AG09309 (cell line): ENCODE measurements at regions not wholly inside any gene's neighbourhood (a gene's known extent, or its start where the extent isn't known, plus 50 kb on each side); places are given as distances from the start of the nearest gene placed in this dataset.

ENCODE experiments used
- DNase-seq: peaks from one replicate; pipeline ENCODE4 v3.0.0-alpha.2; 2010; ENCODE audit warnings: low read depth
- H3K4me3 ChIP-seq: 2 replicates; pipeline ENCODE4 v1.5.1; 2011; ENCODE audit warnings: mild to moderate bottlenecking, low read depth, low read length, moderate library complexity; ENCODE audit not compliant: control insufficient read depth
- CTCF ChIP-seq: IDR thresholded peaks from 2 replicates; pipeline ENCODE4 v1.5.1; 2011; ENCODE audit warnings: mild to moderate bottlenecking, low read depth, low read length, inconsistent platforms; ENCODE audit not compliant: insufficient read depth, control insufficient read depth; ENCODE audit errors: missing control alignments

DNA sequence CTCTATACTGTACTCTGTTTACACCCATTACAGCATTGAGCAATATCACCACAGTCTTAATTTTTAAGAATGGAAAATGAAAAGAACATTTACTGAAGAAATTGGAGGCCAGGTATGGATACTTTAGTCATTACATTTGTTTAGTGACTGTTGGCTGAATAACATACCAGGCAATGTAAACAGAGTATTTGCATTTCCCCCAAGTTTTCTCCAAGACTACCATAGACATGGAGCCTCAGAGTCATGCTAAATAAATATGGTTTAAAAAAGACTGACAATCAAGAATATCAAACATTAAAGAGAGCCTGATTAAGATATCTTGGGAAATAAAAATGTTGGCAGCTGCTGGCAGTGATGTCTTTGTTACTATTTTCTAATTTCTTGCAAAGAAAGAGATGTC, 136.9 kb upstream of the ADAMTS5 start:
- no peak for TF ChIP-seq CTCF
- no peak overlapping the region for H3K4me3 ChIP-seq
- no peak for DNase-seq

- H3K4me3 ChIP-seq, result no peak overlapping the region
- DNase-seq, result no peak
- no peak for TF ChIP-seq CTCF
Observed at GRCh38 chr21:27101523-27101922, 134.6 kb upstream of the ADAMTS5 start.

- H3K4me3 ChIP-seq, result no peak overlapping the region
- DNase-seq, result peak; percentile 38
- no peak for TF ChIP-seq CTCF
Observed at GRCh38 chr21:27094184-27094948, 127.5 kb upstream of the ADAMTS5 start.

DNA sequence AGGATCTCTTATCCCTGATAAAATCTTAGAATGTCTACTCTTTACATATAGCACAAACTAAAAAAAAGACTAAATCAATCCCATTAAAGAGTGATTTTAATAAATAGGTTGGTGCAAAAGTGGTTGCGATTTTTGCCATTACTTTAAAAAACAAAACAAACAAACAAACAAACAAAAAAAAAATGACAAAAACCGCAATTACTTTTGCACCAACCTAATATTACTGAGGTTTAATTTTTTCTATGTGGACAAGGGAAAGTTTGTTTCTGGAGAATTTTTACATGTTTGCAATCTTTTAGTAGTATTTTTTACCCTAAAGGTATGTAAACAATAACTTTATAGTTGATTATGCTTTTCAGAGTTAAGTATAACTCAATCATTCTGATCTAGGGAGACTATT, 119.7 kb upstream of the ADAMTS5 start:
- no peak for DNase-seq
- no peak overlapping the region for H3K4me3 ChIP-seq
- no peak for TF ChIP-seq CTCF

- no peak for DNase-seq
- no peak for TF ChIP-seq CTCF
- H3K4me3 ChIP-seq, result no peak overlapping the region
Observed at GRCh38 chr21:27086186-27086585, 119.3 kb upstream of the ADAMTS5 start.

DNA sequence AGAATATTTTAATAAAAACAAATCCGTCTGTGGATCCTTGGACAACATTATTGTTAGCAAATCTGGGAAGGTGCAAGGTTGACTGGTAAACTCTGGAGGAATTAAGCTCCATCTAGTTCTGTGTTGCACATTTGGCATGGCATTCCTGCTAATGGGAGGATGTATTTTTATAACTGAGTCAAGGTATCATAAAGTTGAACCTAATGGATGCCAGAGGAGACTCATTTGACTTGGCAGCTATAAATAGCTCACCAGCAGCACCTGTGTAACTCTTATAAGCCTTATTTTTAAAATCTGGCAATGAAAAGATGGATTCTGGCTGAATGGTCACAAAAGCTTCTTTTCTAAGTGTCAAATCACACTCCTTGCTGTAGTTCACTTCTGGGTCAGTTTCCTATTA, 118.5 kb upstream of the ADAMTS5 start:
- no peak for TF ChIP-seq CTCF

More for the DNA sequence above, 118.5 kb upstream of the ADAMTS5 start:
- H3K4me3 ChIP-seq, result no peak overlapping the region
- DNase-seq, result no peak
